DOHH2 (cell line): ENCODE measurements at regions not wholly inside any gene's neighbourhood (a gene's known extent, or its start where the extent isn't known, plus 50 kb on each side); places are given as distances from the start of the nearest gene placed in this dataset.

Experiments
- H3F3A ChIP-seq: fragments of 200-600 bp; sonication (generic), shearing (Covaris generic); 2 replicates; pipeline ENCODE4 v1.6.0; 2016; ENCODE audit warnings: antibody characterized with exemption, mild to moderate bottlenecking; ENCODE audit not compliant: control insufficient read depth, insufficient read depth
- H3K27ac ChIP-seq: fragments of 200-600 bp; sonication (generic); 2 replicates; pipeline ENCODE4 v1.5.1; 2014; ENCODE audit warnings: low read depth, mild to moderate bottlenecking, low read length, moderate library complexity
- H3K27me3 ChIP-seq: fragments of 200-600 bp; sonication (generic); 2 replicates; pipeline ENCODE4 v1.6.1; 2014; ENCODE audit warnings: mild to moderate bottlenecking, low read length, mixed read lengths; ENCODE audit not compliant: control insufficient read depth
- H3K36me3 ChIP-seq: fragments of 200-600 bp; sonication (generic); 2 replicates; pipeline ENCODE4 v1.6.1; 2014; ENCODE audit warnings: mild to moderate bottlenecking, low read length, moderate library complexity, mixed read lengths; ENCODE audit not compliant: control insufficient read depth
- H3K4me1 ChIP-seq: fragments of 200-600 bp; sonication (generic); 2 replicates; pipeline ENCODE4 v1.6.1; 2014; ENCODE audit warnings: mild to moderate bottlenecking, low read length, mixed read lengths; ENCODE audit not compliant: control insufficient read depth
- H3K4me2 ChIP-seq: fragments of 200-600 bp; sonication (generic); 2 replicates; pipeline ENCODE4 v1.6.0; 2014; ENCODE audit warnings: mild to moderate bottlenecking, low read length, moderate library complexity
- H3K4me3 ChIP-seq: fragments of 200-600 bp; sonication (generic); 2 replicates; pipeline ENCODE4 v1.5.1; 2014; ENCODE audit warnings: mild to moderate bottlenecking, low read length, mixed read lengths
- H3K79me2 ChIP-seq: fragments of 200-600 bp; sonication (generic); 2 replicates; pipeline ENCODE4 v1.6.1; 2014; ENCODE audit warnings: mild to moderate bottlenecking, low read length, mixed read lengths; ENCODE audit not compliant: control insufficient read depth
- H3K9me2 ChIP-seq: fragments of 200-600 bp; sonication (generic); replicated peaks from 2 replicates; pipeline ENCODE4 v1.6.1; 2014; ENCODE audit warnings: mild to moderate bottlenecking, low read length, mixed read lengths; ENCODE audit not compliant: control insufficient read depth
- H3K9me3 ChIP-seq: fragments of 200-600 bp; sonication (generic); 2 replicates; pipeline ENCODE4 v1.6.1; 2014; ENCODE audit warnings: antibody characterized with exemption, low read length, mixed read lengths; ENCODE audit not compliant: control insufficient read depth, insufficient read depth
- H4K20me1 ChIP-seq: fragments of 200-600 bp; sonication (generic); 2 replicates; pipeline ENCODE4 v1.6.0; 2014; ENCODE audit warnings: low read depth, mild to moderate bottlenecking, antibody characterized with exemption, low read length, moderate library complexity; ENCODE audit not compliant: control insufficient read depth, insufficient read depth
- EZH2phosphoT487 ChIP-seq: fragments of 200-600 bp; sonication (generic); IDR thresholded peaks from 2 replicates; pipeline ENCODE4 v1.6.1; 2017; ENCODE audit warnings: borderline replicate concordance, mild to moderate bottlenecking, antibody characterized with exemption, low read length, moderate library complexity, mixed read lengths
- TF ChIP-seq, protein P1 (sequence below): fragments of 200-600 bp; sonication (generic); IDR thresholded peaks from one replicate; pipeline ENCODE4 v1.5.1; 2014; ENCODE audit warnings: antibody characterized with exemption, mild to moderate bottlenecking, low read depth, low read length; ENCODE audit not compliant: poor library complexity, severe bottlenecking

DNA sequence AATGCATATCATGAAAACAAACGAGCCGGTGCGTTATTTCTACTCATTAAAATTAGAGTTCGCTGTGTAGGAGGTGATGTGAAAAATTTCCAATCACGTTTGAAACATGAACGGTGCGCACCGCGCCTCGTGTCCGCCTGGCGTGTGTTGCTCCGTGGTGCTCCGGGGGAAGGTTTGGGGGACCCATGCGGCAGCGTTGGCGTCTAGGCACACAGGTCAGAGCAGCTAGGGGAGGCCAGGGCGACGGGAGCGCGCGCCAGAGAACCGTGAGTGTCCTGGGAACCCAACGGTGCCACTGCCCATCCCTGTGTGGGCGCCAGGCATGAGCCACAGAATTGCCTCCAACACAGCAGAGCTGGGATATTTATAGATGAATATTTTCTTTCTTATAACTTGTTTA lies 70.6 kb upstream of the ADARB2 start:
- H4K20me1 ChIP-seq, result no peaks in the 10 kb centered on the region
- H3K4me3 ChIP-seq, result no peak overlapping the region
- no peaks in the 10 kb centered on the region for H3K36me3 ChIP-seq
- no peak for TF ChIP-seq EZH2phosphoT487
- TF ChIP-seq, protein P1, sequence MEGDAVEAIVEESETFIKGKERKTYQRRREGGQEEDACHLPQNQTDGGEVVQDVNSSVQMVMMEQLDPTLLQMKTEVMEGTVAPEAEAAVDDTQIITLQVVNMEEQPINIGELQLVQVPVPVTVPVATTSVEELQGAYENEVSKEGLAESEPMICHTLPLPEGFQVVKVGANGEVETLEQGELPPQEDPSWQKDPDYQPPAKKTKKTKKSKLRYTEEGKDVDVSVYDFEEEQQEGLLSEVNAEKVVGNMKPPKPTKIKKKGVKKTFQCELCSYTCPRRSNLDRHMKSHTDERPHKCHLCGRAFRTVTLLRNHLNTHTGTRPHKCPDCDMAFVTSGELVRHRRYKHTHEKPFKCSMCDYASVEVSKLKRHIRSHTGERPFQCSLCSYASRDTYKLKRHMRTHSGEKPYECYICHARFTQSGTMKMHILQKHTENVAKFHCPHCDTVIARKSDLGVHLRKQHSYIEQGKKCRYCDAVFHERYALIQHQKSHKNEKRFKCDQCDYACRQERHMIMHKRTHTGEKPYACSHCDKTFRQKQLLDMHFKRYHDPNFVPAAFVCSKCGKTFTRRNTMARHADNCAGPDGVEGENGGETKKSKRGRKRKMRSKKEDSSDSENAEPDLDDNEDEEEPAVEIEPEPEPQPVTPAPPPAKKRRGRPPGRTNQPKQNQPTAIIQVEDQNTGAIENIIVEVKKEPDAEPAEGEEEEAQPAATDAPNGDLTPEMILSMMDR, result no peak
- H3K4me1 ChIP-seq, result no peaks in the 10 kb centered on the region
- no peaks in the 10 kb centered on the region for H3K9me2 ChIP-seq
- no peak overlapping the region for H3K27ac ChIP-seq
- H3F3A ChIP-seq, result no peaks in the 10 kb centered on the region
- no peaks in the 10 kb centered on the region for H3K79me2 ChIP-seq
- no peak overlapping the region for H3K4me2 ChIP-seq
- no peaks in the 10 kb centered on the region for H3K27me3 ChIP-seq
- no peaks in the 10 kb centered on the region for H3K9me3 ChIP-seq

DNA sequence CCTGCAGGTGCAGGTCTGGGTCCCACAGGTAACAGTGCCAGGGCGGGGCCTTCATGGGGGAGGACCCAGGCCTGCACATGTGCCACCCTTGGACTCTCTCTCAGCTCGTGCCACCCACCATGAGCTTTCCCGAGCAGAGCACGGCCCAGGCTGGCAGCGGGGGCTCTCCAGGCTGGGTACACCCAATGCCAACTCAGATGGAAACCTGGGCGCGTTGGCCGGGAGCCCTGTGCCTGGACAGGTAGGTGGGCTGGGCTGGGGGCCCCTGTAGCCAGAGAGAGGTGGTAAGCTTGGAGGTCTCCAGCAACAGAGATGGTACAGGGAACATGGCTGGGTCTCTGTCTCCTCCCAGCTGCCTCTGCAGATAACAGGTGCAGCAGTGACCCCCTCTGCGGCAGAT lies 69.9 kb upstream of the ADARB2 start:
- Histone ChIP-seq H3K27ac (no peak overlapping the region), H3F3A (no peaks in the 10 kb centered on the region), H3K27me3 (no peaks in the 10 kb centered on the region), H3K36me3 (no peaks in the 10 kb centered on the region), H3K4me3 (no peak overlapping the region), H4K20me1 (no peaks in the 10 kb centered on the region), H3K4me1 (no peaks in the 10 kb centered on the region), H3K79me2 (no peaks in the 10 kb centered on the region), H3K9me3 (no peaks in the 10 kb centered on the region), H3K9me2 (no peaks in the 10 kb centered on the region), H3K4me2 (no peak overlapping the region)
- TF ChIP-seq EZH2phosphoT487, result no peak
- TF ChIP-seq, protein P1, result no peak

DNA sequence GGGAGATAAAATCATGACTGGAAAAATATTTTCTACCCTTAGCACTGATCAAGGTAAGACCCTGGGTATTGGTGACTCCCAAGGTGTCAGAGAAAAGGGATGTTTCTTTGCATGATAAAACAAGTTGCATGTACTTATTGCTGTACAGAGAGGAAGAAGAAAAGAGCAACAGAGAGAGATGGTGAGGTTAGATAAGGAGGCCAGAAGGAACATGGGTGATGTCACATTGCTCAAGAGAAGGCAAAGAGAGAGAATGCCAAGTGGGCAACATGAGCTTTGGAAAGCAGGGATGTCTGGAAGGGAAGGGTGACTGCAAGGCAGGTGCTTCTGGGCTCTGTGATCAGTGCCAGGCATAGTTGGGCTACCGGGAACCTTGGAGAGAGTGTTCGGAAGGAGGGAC lies 65.1 kb upstream of the ADARB2 start:
- TF ChIP-seq EZH2phosphoT487, result no peak
- TF ChIP-seq, protein P1, result no peak
- no peaks in the 10 kb centered on the region for H3K9me2 ChIP-seq
- H3K4me1 ChIP-seq, result no peaks in the 10 kb centered on the region
- no peaks in the 10 kb centered on the region for H3K9me3 ChIP-seq
- H3K36me3 ChIP-seq, result no peaks in the 10 kb centered on the region
- no peak overlapping the region for H3K27ac ChIP-seq
- H3K4me3 ChIP-seq, result no peak overlapping the region
- no peaks in the 10 kb centered on the region for H3K27me3 ChIP-seq
- no peak overlapping the region for H3K4me2 ChIP-seq
- no peaks in the 10 kb centered on the region for H3K79me2 ChIP-seq
- no peaks in the 10 kb centered on the region for H4K20me1 ChIP-seq
- no peaks in the 10 kb centered on the region for H3F3A ChIP-seq

DNA sequence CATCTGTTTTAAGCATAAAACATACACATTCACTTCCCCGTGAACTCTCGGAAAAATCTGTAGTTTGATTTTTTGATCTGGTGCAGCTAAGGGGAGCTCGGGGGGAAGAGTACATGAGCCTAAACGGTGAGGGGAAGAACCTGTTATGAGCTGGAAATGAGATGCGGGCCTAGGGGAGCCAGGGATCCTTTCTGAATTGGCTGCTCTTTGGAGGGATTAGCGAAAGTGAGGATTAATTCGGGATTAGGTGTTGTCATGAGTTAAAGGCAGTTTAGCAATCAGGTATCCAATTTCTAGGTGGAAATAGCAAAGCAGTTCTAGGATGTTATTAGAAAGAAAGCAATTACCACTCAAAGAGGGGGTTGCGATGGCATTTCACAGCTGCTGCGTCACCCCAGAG lies 51.1 kb upstream of the ADARB2 start:
- Histone ChIP-seq H3F3A (no peaks in the 10 kb centered on the region), H4K20me1 (no peaks in the 10 kb centered on the region), H3K4me1 (no peaks in the 10 kb centered on the region), H3K27me3 (no peaks in the 10 kb centered on the region), H3K9me3 (no peaks in the 10 kb centered on the region), H3K4me2 (no peak overlapping the region), H3K9me2 (no peaks in the 10 kb centered on the region), H3K4me3 (no peak overlapping the region), H3K27ac (no peak overlapping the region), H3K36me3 (no peaks in the 10 kb centered on the region), H3K79me2 (no peaks in the 10 kb centered on the region)
- TF ChIP-seq, protein P1, result no peak
- TF ChIP-seq EZH2phosphoT487, result no peak
